Osteoblast (primary cell): ENCODE measurements at regions not wholly inside any gene's neighbourhood (a gene's known extent, or its start where the extent isn't known, plus 50 kb on each side); places are given as distances from the start of the nearest gene placed in this dataset.
"Not testable (repeated sequence)": the region's sequence is repeated elsewhere in the genome, so short reads cannot be mapped to it uniquely, and the experiment has no call there.

Experiments used
- DNase-seq: peaks from one replicate; pipeline ENCODE4 v3.0.0; 2011; ENCODE audit warnings: low spot score, mixed read lengths; ENCODE audit not compliant: insufficient read length; ENCODE audit errors: missing footprints
- H2AFZ ChIP-seq: 2 replicates; pipeline ENCODE4 v1.6.0; 2011; ENCODE audit warnings: mild to moderate bottlenecking, low read length
- H3K27ac ChIP-seq: 2 replicates; pipeline ENCODE4 v1.5.1; 2011; ENCODE audit warnings: mild to moderate bottlenecking, low read depth, low read length, moderate library complexity
- H3K27me3 ChIP-seq: 2 replicates; pipeline ENCODE4 v1.6.0; 2012; ENCODE audit warnings: mild to moderate bottlenecking, control low read depth, inconsistent platforms, low read length, moderate library complexity; ENCODE audit not compliant: insufficient read depth
- H3K36me3 ChIP-seq: 2 replicates; pipeline ENCODE4 v1.5.1; 2011; ENCODE audit warnings: mild to moderate bottlenecking, low read length, control low read depth, moderate library complexity; ENCODE audit not compliant: insufficient read depth
- H3K4me1 ChIP-seq: 2 replicates; pipeline ENCODE4 v1.5.1; 2011; ENCODE audit warnings: mild to moderate bottlenecking, low read length, control low read depth, moderate library complexity; ENCODE audit not compliant: insufficient read depth
- H3K4me2 ChIP-seq: 2 replicates; pipeline ENCODE4 v1.6.0; 2011; ENCODE audit warnings: mild to moderate bottlenecking, low read length; ENCODE audit not compliant: insufficient read depth
- H3K4me3 ChIP-seq: fragments of 200-600 bp; sonication (generic); 3 replicates; pipeline ENCODE4 v1.5.1; 2012; ENCODE audit warnings: mild to moderate bottlenecking, low read length, inconsistent platforms; ENCODE audit not compliant: insufficient read depth
- H3K79me2 ChIP-seq: 2 replicates; pipeline ENCODE4 v1.6.0; 2012; ENCODE audit warnings: mild to moderate bottlenecking, low read length, control low read depth, inconsistent platforms; ENCODE audit not compliant: insufficient read depth
- H3K9me3 ChIP-seq: 2 replicates; pipeline ENCODE4 v1.5.1; 2011; ENCODE audit warnings: low read depth, low read length, control low read depth
- H4K20me1 ChIP-seq: 2 replicates; pipeline ENCODE4 v1.6.0; 2012; ENCODE audit warnings: mild to moderate bottlenecking, low read length, control low read depth; ENCODE audit not compliant: insufficient read depth
- TF ChIP-seq, protein P1 (sequence below): IDR thresholded peaks from 2 replicates; pipeline ENCODE4 v1.5.1; 2011; ENCODE audit warnings: mild to moderate bottlenecking, low read depth, low read length, moderate library complexity; ENCODE audit errors: extremely low read depth

- no peaks in the 10 kb centered on the region for H3K79me2 ChIP-seq
- DNase-seq = no peak
Observed at GRCh38 chr6:106811088-106811686, 163.3 kb downstream of the CD24 start.

DNA sequence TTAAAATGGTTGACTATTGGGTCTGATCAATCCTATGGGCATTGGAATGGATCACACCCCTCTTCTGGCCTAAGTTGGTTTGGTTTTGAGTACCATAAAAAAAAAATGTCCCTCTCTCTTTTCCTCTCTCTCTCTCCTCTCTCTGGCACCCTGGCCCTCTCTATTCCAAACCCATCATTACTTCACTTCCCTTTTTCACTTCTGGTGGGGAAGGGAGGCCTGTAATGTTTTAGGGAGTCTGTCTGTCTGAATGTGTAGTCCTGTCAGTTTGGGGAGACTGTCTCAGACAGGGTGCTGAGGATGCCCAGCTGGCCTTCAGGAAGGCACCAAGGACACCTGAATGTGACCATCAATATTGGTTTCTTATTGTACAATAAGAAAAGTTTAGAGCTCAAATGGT is 165.8 kb downstream of the CD24 start:
- TF ChIP-seq, protein P1, sequence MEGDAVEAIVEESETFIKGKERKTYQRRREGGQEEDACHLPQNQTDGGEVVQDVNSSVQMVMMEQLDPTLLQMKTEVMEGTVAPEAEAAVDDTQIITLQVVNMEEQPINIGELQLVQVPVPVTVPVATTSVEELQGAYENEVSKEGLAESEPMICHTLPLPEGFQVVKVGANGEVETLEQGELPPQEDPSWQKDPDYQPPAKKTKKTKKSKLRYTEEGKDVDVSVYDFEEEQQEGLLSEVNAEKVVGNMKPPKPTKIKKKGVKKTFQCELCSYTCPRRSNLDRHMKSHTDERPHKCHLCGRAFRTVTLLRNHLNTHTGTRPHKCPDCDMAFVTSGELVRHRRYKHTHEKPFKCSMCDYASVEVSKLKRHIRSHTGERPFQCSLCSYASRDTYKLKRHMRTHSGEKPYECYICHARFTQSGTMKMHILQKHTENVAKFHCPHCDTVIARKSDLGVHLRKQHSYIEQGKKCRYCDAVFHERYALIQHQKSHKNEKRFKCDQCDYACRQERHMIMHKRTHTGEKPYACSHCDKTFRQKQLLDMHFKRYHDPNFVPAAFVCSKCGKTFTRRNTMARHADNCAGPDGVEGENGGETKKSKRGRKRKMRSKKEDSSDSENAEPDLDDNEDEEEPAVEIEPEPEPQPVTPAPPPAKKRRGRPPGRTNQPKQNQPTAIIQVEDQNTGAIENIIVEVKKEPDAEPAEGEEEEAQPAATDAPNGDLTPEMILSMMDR = no peak
- peaks cover 14% of the 10 kb centered on the region for H3K9me3 ChIP-seq
- no peaks in the 10 kb centered on the region for H3K27me3 ChIP-seq
- no peaks in the 10 kb centered on the region for H3K4me1 ChIP-seq
- H3K4me2 ChIP-seq = no peak overlapping the region
- H3K36me3 ChIP-seq = no peaks in the 10 kb centered on the region
- H2AFZ ChIP-seq = no peak overlapping the region
- H3K4me3 ChIP-seq = no peak overlapping the region
- H3K79me2 ChIP-seq = no peaks in the 10 kb centered on the region
- H4K20me1 ChIP-seq = no peaks in the 10 kb centered on the region
- DNase-seq = no peak
- no peak overlapping the region for H3K27ac ChIP-seq

More at GRCh38 chr6:106811088-106811686, 163.3 kb downstream of the CD24 start:
- TF ChIP-seq, protein P1 = no peak
- peaks cover 14% of the 10 kb centered on the region for H3K9me3 ChIP-seq
- H3K4me3 ChIP-seq = no peak overlapping the region
- no peaks in the 10 kb centered on the region for H3K4me1 ChIP-seq
- no peak overlapping the region for H2AFZ ChIP-seq
- H3K4me2 ChIP-seq = no peak overlapping the region
- no peaks in the 10 kb centered on the region for H4K20me1 ChIP-seq
- H3K27ac ChIP-seq = no peak overlapping the region
- no peaks in the 10 kb centered on the region for H3K36me3 ChIP-seq
- no peaks in the 10 kb centered on the region for H3K27me3 ChIP-seq

DNA sequence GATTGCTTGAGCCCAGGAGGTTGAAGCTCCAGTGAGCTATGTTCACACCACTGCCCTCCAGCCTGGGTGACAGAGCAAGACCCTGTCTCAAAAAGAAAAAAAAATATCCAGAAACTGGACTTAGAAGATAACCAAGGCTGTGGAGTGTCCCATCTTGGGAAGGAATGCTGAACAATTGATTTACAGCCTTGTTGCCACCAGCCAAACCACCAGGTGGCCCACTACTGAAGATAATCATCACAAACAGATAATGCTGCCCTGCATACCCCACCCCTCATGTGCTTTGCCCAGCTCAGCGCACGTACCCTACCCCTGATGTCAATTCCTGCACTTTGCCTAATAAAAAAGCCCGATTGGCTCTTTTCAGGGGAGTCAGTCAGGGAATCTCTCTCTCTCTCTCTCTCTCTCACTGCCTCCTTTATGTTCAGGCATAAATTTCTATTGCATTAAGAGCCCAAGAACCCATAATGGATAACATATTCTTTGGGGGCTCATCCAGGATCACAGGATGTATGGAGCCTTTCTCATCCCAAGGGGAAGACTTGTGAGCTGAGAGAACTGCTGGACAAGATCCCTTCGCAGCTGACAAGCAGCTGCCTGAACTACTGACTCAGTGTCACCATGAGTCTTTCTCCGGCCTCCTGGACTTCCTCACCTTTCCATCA is 166.4 kb downstream of the CD24 start:
- TF ChIP-seq, protein P1 = no peak
- Histone ChIP-seq H4K20me1 (no peaks in the 10 kb centered on the region), H3K36me3 (no peaks in the 10 kb centered on the region), H2AFZ (no peak overlapping the region), H3K4me3 (no peak overlapping the region), H3K27me3 (no peaks in the 10 kb centered on the region), H3K4me2 (no peak overlapping the region), H3K9me3 (peaks cover 14% of the 10 kb centered on the region), H3K79me2 (no peaks in the 10 kb centered on the region), H3K27ac (no peak overlapping the region), H3K4me1 (no peaks in the 10 kb centered on the region)
- DNase-seq = no peak

GRCh38 chr6:106806253-106806652 is 168.3 kb downstream of the CD24 start:
- not testable (repeated sequence) for H3K79me2 ChIP-seq, H3K27ac ChIP-seq, H3K4me1 ChIP-seq, H3K4me3 ChIP-seq, H2AFZ ChIP-seq, H3K4me2 ChIP-seq, H4K20me1 ChIP-seq, DNase-seq, H3K36me3 ChIP-seq, H3K27me3 ChIP-seq
- H3K9me3 ChIP-seq = peaks cover 14% of the 10 kb centered on the region
